Lower lobe of right lung (tissue), 2 donors: ENCODE measurements at regions not wholly inside any gene's neighbourhood (a gene's known extent, or its start where the extent isn't known, plus 50 kb on each side); places are given as distances from the start of the nearest gene placed in this dataset.

ENCODE experiments used
- ATAC-seq, 2 donors: fragments of 200-7000 bp; cut with Tn5 transposase; one replicate each; pipeline ENCODE4 v1.9.1; 2020 to 2022; ENCODE audit warnings: mild to moderate bottlenecking in 2 of 2, moderate library complexity in 2 of 2
- DNase-seq: peaks from one replicate; pipeline ENCODE4 v3.0.0-alpha.2; 2020
- H3K27ac ChIP-seq: fragments of 200-600 bp; one replicate; pipeline ENCODE4 v1.8.0; 2022
- H3K27me3 ChIP-seq: fragments of 200-600 bp; one replicate; pipeline ENCODE4 v1.8.0; 2022; ENCODE audit warnings: low read depth
- H3K36me3 ChIP-seq: fragments of 200-600 bp; one replicate; pipeline ENCODE4 v1.8.0; 2022; ENCODE audit warnings: mild to moderate bottlenecking
- H3K4me1 ChIP-seq: fragments of 200-600 bp; one replicate; pipeline ENCODE4 v1.8.0; 2022
- H3K4me3 ChIP-seq: fragments of 200-600 bp; one replicate; pipeline ENCODE4 v1.8.0; 2022; ENCODE audit warnings: mild to moderate bottlenecking
- H3K9me3 ChIP-seq: fragments of 200-600 bp; one replicate; pipeline ENCODE4 v1.8.0; 2022
- intact Hi-C: fragments of 100-400 bp; cut with DNase I; formaldehyde crosslinking; loops from one replicate; pipeline ENCODE4 v1.11.0; 2022
- TF ChIP-seq, protein P1 (sequence below): fragments of 200-600 bp; IDR thresholded peaks from one replicate; pipeline ENCODE4 v1.8.0; 2022; ENCODE audit warnings: antibody characterized with exemption, mild to moderate bottlenecking
- donor health status: DM: no; HTN: yes; CAD: no; lungs with severe emphysema.

DNA sequence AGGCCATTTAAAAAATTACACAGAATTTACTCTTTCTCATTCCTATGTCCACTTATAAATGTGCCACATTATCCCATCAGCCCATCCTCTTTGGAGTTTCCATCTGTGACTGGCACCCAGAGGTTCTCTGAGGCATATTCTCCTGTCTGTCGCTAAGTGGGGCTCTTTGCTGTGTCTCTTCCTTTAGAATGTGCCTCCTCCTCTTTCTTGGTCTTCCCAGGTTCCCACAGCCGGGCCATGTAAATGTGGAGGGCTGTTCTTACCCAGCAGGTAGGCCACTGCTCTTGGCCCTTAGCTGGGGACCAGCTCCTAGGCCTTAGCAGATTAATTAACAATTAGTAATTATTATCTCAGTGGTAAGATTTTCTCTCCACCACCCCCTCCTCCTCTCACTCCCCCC, 167.0 kb downstream of the INSIG2 start:
- no peaks in the 10 kb centered on the region for H3K4me1 ChIP-seq
- ATAC-seq: no peak

DNA sequence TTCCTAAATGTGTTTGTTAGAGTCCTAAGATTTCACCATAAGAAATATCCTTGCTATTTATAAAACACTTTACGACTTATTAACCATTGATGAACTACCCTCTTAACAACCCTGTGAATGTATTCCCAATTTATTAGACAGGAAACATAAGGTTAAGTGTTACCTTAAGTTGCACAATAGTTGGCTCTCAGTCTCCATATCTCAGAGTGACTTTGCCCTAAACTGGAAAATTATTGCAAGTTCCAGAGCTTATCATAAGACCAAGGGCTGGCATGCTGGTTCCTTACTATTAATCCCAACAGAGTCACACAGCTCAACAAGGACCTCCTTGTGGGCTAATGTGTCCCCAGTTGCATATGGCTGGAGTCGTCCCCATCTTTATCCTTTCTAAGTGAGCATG, 165.8 kb downstream of the INSIG2 start:
- ATAC-seq: no peak
- Histone ChIP-seq H3K4me1 (no peaks in the 10 kb centered on the region), H3K27me3 (peaks cover 6% of the 10 kb centered on the region), H3K36me3 (no peaks in the 10 kb centered on the region), H3K4me3 (no peak overlapping the region), H3K9me3 (no peaks in the 10 kb centered on the region), H3K27ac (no peak overlapping the region)
- TF ChIP-seq, protein P1, sequence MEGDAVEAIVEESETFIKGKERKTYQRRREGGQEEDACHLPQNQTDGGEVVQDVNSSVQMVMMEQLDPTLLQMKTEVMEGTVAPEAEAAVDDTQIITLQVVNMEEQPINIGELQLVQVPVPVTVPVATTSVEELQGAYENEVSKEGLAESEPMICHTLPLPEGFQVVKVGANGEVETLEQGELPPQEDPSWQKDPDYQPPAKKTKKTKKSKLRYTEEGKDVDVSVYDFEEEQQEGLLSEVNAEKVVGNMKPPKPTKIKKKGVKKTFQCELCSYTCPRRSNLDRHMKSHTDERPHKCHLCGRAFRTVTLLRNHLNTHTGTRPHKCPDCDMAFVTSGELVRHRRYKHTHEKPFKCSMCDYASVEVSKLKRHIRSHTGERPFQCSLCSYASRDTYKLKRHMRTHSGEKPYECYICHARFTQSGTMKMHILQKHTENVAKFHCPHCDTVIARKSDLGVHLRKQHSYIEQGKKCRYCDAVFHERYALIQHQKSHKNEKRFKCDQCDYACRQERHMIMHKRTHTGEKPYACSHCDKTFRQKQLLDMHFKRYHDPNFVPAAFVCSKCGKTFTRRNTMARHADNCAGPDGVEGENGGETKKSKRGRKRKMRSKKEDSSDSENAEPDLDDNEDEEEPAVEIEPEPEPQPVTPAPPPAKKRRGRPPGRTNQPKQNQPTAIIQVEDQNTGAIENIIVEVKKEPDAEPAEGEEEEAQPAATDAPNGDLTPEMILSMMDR: no peak
- no peak for DNase-seq
- intact Hi-C loops: no loop called here

More for the DNA sequence above, 167.0 kb downstream of the INSIG2 start:
- Histone ChIP-seq H3K9me3 (no peaks in the 10 kb centered on the region), H3K27ac (no peak overlapping the region), H3K36me3 (no peaks in the 10 kb centered on the region), H3K27me3 (peaks cover 6% of the 10 kb centered on the region), H3K4me3 (no peak overlapping the region)
- TF ChIP-seq, protein P1: no peak
- intact Hi-C loops: no loop called here
- no peak for DNase-seq

DNA sequence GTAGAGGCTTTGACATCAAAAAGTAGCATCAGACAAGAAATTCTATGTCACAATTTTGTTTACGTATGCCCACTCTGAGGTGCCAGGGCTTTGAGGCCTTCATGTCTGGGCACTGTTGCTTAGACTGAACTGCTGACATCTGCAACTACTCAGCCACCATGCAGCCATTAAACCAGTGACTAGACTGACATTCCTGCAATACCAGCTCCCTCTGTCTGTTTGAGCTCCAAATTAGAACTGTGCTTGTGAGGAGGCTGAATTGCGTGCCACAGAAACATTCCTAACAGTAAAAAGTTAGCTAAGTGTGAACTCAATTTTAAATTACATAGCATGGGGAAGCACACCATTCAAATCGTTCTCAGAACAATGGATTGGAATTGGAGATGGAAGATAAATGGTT, 163.2 kb downstream of the INSIG2 start:
- Histone ChIP-seq H3K27me3 (peaks cover 6% of the 10 kb centered on the region), H3K9me3 (no peaks in the 10 kb centered on the region), H3K27ac (no peak overlapping the region), H3K4me1 (no peaks in the 10 kb centered on the region), H3K4me3 (no peak overlapping the region), H3K36me3 (no peaks in the 10 kb centered on the region)
- no peak for ATAC-seq
- DNase-seq: no peak
- TF ChIP-seq, protein P1: no peak
- intact Hi-C loops: no loop called here

DNA sequence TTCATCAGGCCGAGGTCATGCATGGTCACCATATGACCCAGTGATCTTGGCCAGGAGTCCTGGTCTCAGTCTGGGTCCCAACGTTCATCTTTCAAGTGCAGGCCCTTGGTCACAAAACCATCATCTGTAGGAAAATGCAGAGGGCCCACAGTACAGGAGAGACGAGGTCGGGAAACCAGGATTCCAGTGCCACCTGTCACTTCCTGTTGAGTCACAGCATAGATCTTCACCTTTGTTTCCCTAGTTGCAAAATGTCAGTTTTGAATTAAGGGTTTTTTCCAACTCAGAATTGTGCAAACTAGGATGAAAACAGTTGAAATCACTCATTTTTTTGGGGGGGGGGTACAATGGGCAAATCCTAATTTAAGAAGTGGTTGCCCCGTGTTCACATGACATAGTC, 162.2 kb downstream of the INSIG2 start:
- DNase-seq: no peak

DNA sequence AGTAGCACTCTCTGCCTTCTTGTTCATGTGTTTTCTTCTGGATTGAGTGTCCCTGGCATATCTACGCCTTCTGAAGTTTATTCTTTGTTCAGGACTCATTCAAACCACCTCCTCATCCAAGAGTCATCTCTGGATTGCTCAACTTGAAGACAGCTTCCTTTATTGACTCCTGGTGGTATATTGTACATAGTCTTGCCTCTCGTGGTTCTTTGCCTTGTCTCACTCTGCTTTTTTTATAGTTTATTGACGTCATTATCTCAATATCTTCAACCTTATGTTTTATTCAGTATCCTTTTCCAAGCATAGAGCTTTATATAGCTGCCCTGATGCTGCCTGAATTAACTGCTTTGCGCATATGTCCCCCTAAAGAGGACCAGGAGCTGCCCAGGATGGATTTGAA, 161.7 kb downstream of the INSIG2 start:
- H3K4me3 ChIP-seq: no peak overlapping the region
- ATAC-seq: no peak
- H3K27ac ChIP-seq: no peak overlapping the region
- H3K36me3 ChIP-seq: no peaks in the 10 kb centered on the region
- no peaks in the 10 kb centered on the region for H3K4me1 ChIP-seq
- H3K27me3 ChIP-seq: peaks cover 6% of the 10 kb centered on the region
- TF ChIP-seq, protein P1: no peak
- no peaks in the 10 kb centered on the region for H3K9me3 ChIP-seq
- intact Hi-C loops: no loop called here
- DNase-seq: no peak

More for the DNA sequence above, 162.2 kb downstream of the INSIG2 start:
- H3K4me1 ChIP-seq: no peaks in the 10 kb centered on the region
- TF ChIP-seq, protein P1: no peak
- peaks cover 6% of the 10 kb centered on the region for H3K27me3 ChIP-seq
- H3K9me3 ChIP-seq: no peaks in the 10 kb centered on the region
- H3K4me3 ChIP-seq: no peak overlapping the region
- no peak overlapping the region for H3K27ac ChIP-seq
- H3K36me3 ChIP-seq: no peaks in the 10 kb centered on the region
- intact Hi-C loops: no loop called here
- ATAC-seq: no peak

DNA sequence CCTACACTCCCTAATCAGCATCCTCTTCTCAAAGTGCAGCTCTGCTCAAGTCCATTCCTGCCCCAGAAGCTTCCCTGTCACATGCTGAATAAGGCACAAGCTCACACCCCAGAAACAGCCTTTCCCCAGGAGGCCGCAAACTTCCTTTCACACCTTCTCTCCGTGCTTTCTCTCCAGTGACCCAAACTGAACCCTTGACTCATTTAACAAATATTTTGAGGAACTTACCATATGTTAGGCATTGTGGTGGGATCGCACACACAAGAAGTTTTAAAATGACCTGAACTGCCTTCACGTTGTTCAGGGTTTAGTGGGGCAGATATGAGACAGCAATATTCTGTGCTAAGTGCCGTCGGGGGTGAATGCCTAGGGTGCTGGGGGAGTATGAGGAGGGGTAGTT, 161.3 kb downstream of the INSIG2 start:
- Histone ChIP-seq H3K27ac (no peak overlapping the region), H3K36me3 (no peaks in the 10 kb centered on the region), H3K9me3 (no peaks in the 10 kb centered on the region), H3K4me3 (no peak overlapping the region), H3K4me1 (no peaks in the 10 kb centered on the region), H3K27me3 (peaks cover 3% of the 10 kb centered on the region)
- intact Hi-C loops: no loop called here
- no peak for DNase-seq
- TF ChIP-seq, protein P1: no peak
- ATAC-seq: no peak
